KOPT-K1 (cell line): ENCODE measurements at regions not wholly inside any gene's neighbourhood (a gene's known extent, or its start where the extent isn't known, plus 50 kb on each side); places are given as distances from the start of the nearest gene placed in this dataset.

Experiments
- H3K27ac ChIP-seq: fragments of 200-600 bp; sonication (generic); 2 replicates; pipeline ENCODE4 v1.5.1; 2016; ENCODE audit warnings: antibody characterized with exemption, mild to moderate bottlenecking, low read depth, low read length; ENCODE audit not compliant: poor library complexity, severe bottlenecking
- H3K36me3 ChIP-seq: fragments of 200-600 bp; sonication (generic); 2 replicates; pipeline ENCODE4 v1.5.1; 2017; ENCODE audit warnings: antibody characterized with exemption, mild to moderate bottlenecking, low read length, moderate library complexity; ENCODE audit not compliant: insufficient read depth
- H3K9me3 ChIP-seq: fragments of 200-600 bp; sonication (generic); 2 replicates; pipeline ENCODE4 v1.5.1; 2017; ENCODE audit warnings: antibody characterized with exemption, low read length, mild to moderate bottlenecking; ENCODE audit not compliant: insufficient read depth, poor library complexity, severe bottlenecking

- no peaks in the 10 kb centered on the region for H3K9me3 ChIP-seq
- H3K36me3 ChIP-seq, result no peaks in the 10 kb centered on the region
- no peak overlapping the region for H3K27ac ChIP-seq
Measured at GRCh38 chr5:88495810-88496209, 227.2 kb upstream of the TMEM161B start.

- Histone ChIP-seq H3K27ac (no peak overlapping the region), H3K9me3 (no peaks in the 10 kb centered on the region)
Measured at GRCh38 chr5:88490874-88491273, 222.2 kb upstream of the TMEM161B start.

GRCh38 chr5:88489364-88489763 is 220.7 kb upstream of the TMEM161B start:
- H3K36me3 ChIP-seq, result no peaks in the 10 kb centered on the region
- H3K9me3 ChIP-seq, result no peaks in the 10 kb centered on the region
- no peak overlapping the region for H3K27ac ChIP-seq

More at GRCh38 chr5:88490874-88491273, 222.2 kb upstream of the TMEM161B start:
- H3K36me3 ChIP-seq, result no peaks in the 10 kb centered on the region

- Histone ChIP-seq H3K9me3 (no peaks in the 10 kb centered on the region), H3K36me3 (no peaks in the 10 kb centered on the region), H3K27ac (no peak overlapping the region)
Measured at GRCh38 chr5:88488561-88488960, 219.9 kb upstream of the TMEM161B start.

- Histone ChIP-seq H3K9me3 (no peaks in the 10 kb centered on the region), H3K36me3 (no peaks in the 10 kb centered on the region), H3K27ac (no peak overlapping the region)
Measured at GRCh38 chr5:88488130-88488529, 219.5 kb upstream of the TMEM161B start.

GRCh38 chr5:88487066-88487465 is 218.4 kb upstream of the TMEM161B start:
- no peaks in the 10 kb centered on the region for H3K9me3 ChIP-seq
- H3K27ac ChIP-seq, result no peak overlapping the region
- H3K36me3 ChIP-seq, result no peaks in the 10 kb centered on the region

- H3K36me3 ChIP-seq, result no peaks in the 10 kb centered on the region
- H3K9me3 ChIP-seq, result no peaks in the 10 kb centered on the region
- no peak overlapping the region for H3K27ac ChIP-seq
Measured at GRCh38 chr5:88486431-88486830, 217.8 kb upstream of the TMEM161B start.

- H3K9me3 ChIP-seq, result no peaks in the 10 kb centered on the region
Measured at GRCh38 chr5:88485531-88485930, 216.9 kb upstream of the TMEM161B start.

GRCh38 chr5:88483964-88484672 is 215.5 kb upstream of the TMEM161B start:
- Histone ChIP-seq H3K27ac (no peak overlapping the region), H3K36me3 (no peaks in the 10 kb centered on the region), H3K9me3 (no peaks in the 10 kb centered on the region)

More at GRCh38 chr5:88485531-88485930, 216.9 kb upstream of the TMEM161B start:
- no peaks in the 10 kb centered on the region for H3K36me3 ChIP-seq
- H3K27ac ChIP-seq, result no peak overlapping the region

GRCh38 chr5:88480801-88481499 is 212.3 kb upstream of the TMEM161B start:
- Histone ChIP-seq H3K27ac (no peak overlapping the region), H3K9me3 (no peaks in the 10 kb centered on the region), H3K36me3 (no peaks in the 10 kb centered on the region)

GRCh38 chr5:88480245-88480644 is 211.6 kb upstream of the TMEM161B start:
- H3K9me3 ChIP-seq, result no peaks in the 10 kb centered on the region
- no peaks in the 10 kb centered on the region for H3K36me3 ChIP-seq
- no peak overlapping the region for H3K27ac ChIP-seq

GRCh38 chr5:88474574-88474973 is 205.9 kb upstream of the TMEM161B start:
- no peak overlapping the region for H3K27ac ChIP-seq
- no peaks in the 10 kb centered on the region for H3K9me3 ChIP-seq
- no peaks in the 10 kb centered on the region for H3K36me3 ChIP-seq

- Histone ChIP-seq H3K9me3 (no peaks in the 10 kb centered on the region), H3K27ac (no peak overlapping the region), H3K36me3 (no peaks in the 10 kb centered on the region)
Measured at GRCh38 chr5:88470745-88471144, 202.1 kb upstream of the TMEM161B start.

GRCh38 chr5:88459971-88460370 is 191.3 kb upstream of the TMEM161B start:
- Histone ChIP-seq H3K27ac (no peak overlapping the region), H3K36me3 (no peaks in the 10 kb centered on the region), H3K9me3 (no peaks in the 10 kb centered on the region)

- Histone ChIP-seq H3K9me3 (no peaks in the 10 kb centered on the region), H3K36me3 (no peaks in the 10 kb centered on the region), H3K27ac (no peak overlapping the region)
Measured at GRCh38 chr5:88452820-88453219, 184.2 kb upstream of the TMEM161B start.

- no peaks in the 10 kb centered on the region for H3K9me3 ChIP-seq
- no peak overlapping the region for H3K27ac ChIP-seq
- no peaks in the 10 kb centered on the region for H3K36me3 ChIP-seq
Measured at GRCh38 chr5:88450239-88450638, 181.6 kb upstream of the TMEM161B start.
